ENCODE measurements at regions not wholly inside any gene's neighbourhood (a gene's known extent, or its start where the extent isn't known, plus 50 kb on each side); places are given as distances from the start of the nearest gene placed in this dataset.

- TF ChIP-seq, protein P1, sequence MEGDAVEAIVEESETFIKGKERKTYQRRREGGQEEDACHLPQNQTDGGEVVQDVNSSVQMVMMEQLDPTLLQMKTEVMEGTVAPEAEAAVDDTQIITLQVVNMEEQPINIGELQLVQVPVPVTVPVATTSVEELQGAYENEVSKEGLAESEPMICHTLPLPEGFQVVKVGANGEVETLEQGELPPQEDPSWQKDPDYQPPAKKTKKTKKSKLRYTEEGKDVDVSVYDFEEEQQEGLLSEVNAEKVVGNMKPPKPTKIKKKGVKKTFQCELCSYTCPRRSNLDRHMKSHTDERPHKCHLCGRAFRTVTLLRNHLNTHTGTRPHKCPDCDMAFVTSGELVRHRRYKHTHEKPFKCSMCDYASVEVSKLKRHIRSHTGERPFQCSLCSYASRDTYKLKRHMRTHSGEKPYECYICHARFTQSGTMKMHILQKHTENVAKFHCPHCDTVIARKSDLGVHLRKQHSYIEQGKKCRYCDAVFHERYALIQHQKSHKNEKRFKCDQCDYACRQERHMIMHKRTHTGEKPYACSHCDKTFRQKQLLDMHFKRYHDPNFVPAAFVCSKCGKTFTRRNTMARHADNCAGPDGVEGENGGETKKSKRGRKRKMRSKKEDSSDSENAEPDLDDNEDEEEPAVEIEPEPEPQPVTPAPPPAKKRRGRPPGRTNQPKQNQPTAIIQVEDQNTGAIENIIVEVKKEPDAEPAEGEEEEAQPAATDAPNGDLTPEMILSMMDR (IDR thresholded peaks at IDR 0.05), result no peak
- no peak for TF ChIP-seq POLR2A (IDR thresholded peaks at IDR 0.05)
Observed at GRCh38 chr12:78540606-78541336, 323.8 kb upstream of the SYT1 start.
